OCI-LY7 (cell line): ENCODE measurements at regions not wholly inside any gene's neighbourhood (a gene's known extent, or its start where the extent isn't known, plus 50 kb on each side); places are given as distances from the start of the nearest gene placed in this dataset.

ENCODE experiments used
- EZH2phosphoT487 ChIP-seq: fragments of 200-600 bp; sonication (generic); IDR thresholded peaks from 2 replicates; pipeline ENCODE4 v1.6.1; 2018; ENCODE audit warnings: low read depth, borderline replicate concordance, mild to moderate bottlenecking, mixed run types, antibody characterized with exemption, low read length, moderate library complexity, mixed read lengths
- TF ChIP-seq, protein P1 (sequence below): fragments of 200-600 bp; sonication (generic); conservative IDR thresholded peaks from 2 replicates; pipeline ENCODE4 v1.5.1; 2014; ENCODE audit warnings: mild to moderate bottlenecking, antibody characterized with exemption, low read length, moderate library complexity, mixed read lengths

DNA sequence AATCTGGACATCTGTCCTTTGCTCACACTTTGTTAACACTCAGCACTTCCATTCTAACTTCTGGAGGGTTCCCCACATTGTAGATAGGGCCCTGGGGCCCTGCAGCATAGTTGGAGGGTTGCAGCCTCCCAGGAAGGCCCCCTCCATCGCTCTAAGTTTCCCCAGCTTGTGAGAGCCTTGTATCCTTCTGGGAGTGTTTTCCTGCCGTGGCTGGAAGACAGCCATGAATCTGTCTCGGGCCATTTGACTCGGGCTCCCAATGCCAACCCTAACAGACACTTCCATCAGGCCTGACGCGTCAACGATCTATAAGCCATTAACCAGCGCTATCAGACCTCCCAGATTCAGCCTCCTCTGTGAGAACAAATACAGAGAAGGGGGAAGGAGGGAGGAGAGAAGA is 263.7 kb upstream of the RPL38 start:
- TF ChIP-seq, protein P1, sequence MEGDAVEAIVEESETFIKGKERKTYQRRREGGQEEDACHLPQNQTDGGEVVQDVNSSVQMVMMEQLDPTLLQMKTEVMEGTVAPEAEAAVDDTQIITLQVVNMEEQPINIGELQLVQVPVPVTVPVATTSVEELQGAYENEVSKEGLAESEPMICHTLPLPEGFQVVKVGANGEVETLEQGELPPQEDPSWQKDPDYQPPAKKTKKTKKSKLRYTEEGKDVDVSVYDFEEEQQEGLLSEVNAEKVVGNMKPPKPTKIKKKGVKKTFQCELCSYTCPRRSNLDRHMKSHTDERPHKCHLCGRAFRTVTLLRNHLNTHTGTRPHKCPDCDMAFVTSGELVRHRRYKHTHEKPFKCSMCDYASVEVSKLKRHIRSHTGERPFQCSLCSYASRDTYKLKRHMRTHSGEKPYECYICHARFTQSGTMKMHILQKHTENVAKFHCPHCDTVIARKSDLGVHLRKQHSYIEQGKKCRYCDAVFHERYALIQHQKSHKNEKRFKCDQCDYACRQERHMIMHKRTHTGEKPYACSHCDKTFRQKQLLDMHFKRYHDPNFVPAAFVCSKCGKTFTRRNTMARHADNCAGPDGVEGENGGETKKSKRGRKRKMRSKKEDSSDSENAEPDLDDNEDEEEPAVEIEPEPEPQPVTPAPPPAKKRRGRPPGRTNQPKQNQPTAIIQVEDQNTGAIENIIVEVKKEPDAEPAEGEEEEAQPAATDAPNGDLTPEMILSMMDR = no peak
- no peak for TF ChIP-seq EZH2phosphoT487
